ENCODE measurements at regions not wholly inside any gene's neighbourhood (a gene's known extent, or its start where the extent isn't known, plus 50 kb on each side); places are given as distances from the start of the nearest gene placed in this dataset.

- DNase-seq (ENCODE audit: extremely low spot score) = no peak
- H3K27ac ChIP-seq (ENCODE audit: low read depth) = no peak overlapping the region
These were observed 59.9 kb downstream of the HTR1B start for GRCh38 chr6:77403424-77403823.

GRCh38 chr6:77401231-77401630, 62.1 kb downstream of the HTR1B start:
- WGBS = 74% methylated on average over 2 of the region's 2 CpGs
- no peak for DNase-seq (ENCODE audit: extremely low spot score)
- H3K36me3 ChIP-seq (ENCODE audit: insufficient read depth) = no peaks in the 10 kb centered on the region

More at GRCh38 chr6:77403424-77403823, 59.9 kb downstream of the HTR1B start:
- H3K36me3 ChIP-seq (ENCODE audit: insufficient read depth) = no peaks in the 10 kb centered on the region
- H3K4me3 ChIP-seq (ENCODE audit: low read depth, low read length) = no peak overlapping the region
- H3K4me1 ChIP-seq (ENCODE audit: insufficient read depth) = no peaks in the 10 kb centered on the region

GRCh38 chr6:77397561-77397960, 65.7 kb downstream of the HTR1B start:
- no peak for DNase-seq (ENCODE audit: extremely low spot score)
- no peaks in the 10 kb centered on the region for H3K36me3 ChIP-seq (ENCODE audit: insufficient read depth)
- WGBS = 54% methylated on average over 1 of the region's 1 CpG
- no peaks in the 10 kb centered on the region for H3K4me1 ChIP-seq (ENCODE audit: insufficient read depth)
- no peak overlapping the region for H3K4me3 ChIP-seq (ENCODE audit: low read depth, low read length)
- H3K27ac ChIP-seq (ENCODE audit: low read depth) = no peak overlapping the region

More at GRCh38 chr6:77401231-77401630, 62.1 kb downstream of the HTR1B start:
- Histone ChIP-seq H3K27ac (ENCODE audit: low read depth) (no peak overlapping the region), H3K4me1 (ENCODE audit: insufficient read depth) (no peaks in the 10 kb centered on the region), H3K4me3 (ENCODE audit: low read depth, low read length) (no peak overlapping the region)

- Histone ChIP-seq H3K4me3 (ENCODE audit: low read depth, low read length) (no peak overlapping the region), H3K36me3 (ENCODE audit: insufficient read depth) (no peaks in the 10 kb centered on the region), H3K27ac (ENCODE audit: low read depth) (no peak overlapping the region), H3K4me1 (ENCODE audit: insufficient read depth) (no peaks in the 10 kb centered on the region)
- DNase-seq (ENCODE audit: extremely low spot score) = no peak
These were observed 73.9 kb downstream of the HTR1B start for GRCh38 chr6:77389402-77389801.

GRCh38 chr6:77383026-77383425, 80.3 kb downstream of the HTR1B start:
- no peak for DNase-seq (ENCODE audit: extremely low spot score)
- H3K4me3 ChIP-seq (ENCODE audit: low read depth, low read length) = no peak overlapping the region
- 45% methylated on average over 2 of the region's 2 CpGs for WGBS
- no peaks in the 10 kb centered on the region for H3K36me3 ChIP-seq (ENCODE audit: insufficient read depth)
- no peaks in the 10 kb centered on the region for H3K4me1 ChIP-seq (ENCODE audit: insufficient read depth)
- no peak overlapping the region for H3K27ac ChIP-seq (ENCODE audit: low read depth)

- no peak for DNase-seq (ENCODE audit: extremely low spot score)
- 69% methylated on average over 3 of the region's 3 CpGs for WGBS
- no peak overlapping the region for H3K4me3 ChIP-seq (ENCODE audit: low read depth, low read length)
- H3K4me1 ChIP-seq (ENCODE audit: insufficient read depth) = no peaks in the 10 kb centered on the region
- no peak overlapping the region for H3K27ac ChIP-seq (ENCODE audit: low read depth)
- H3K36me3 ChIP-seq (ENCODE audit: insufficient read depth) = no peaks in the 10 kb centered on the region
These were observed 89.3 kb downstream of the HTR1B start for GRCh38 chr6:77373955-77374354.

- no peak for DNase-seq (ENCODE audit: extremely low spot score)
- H3K36me3 ChIP-seq (ENCODE audit: insufficient read depth) = no peaks in the 10 kb centered on the region
- 76% methylated on average over 5 of the region's 5 CpGs for WGBS
- no peak overlapping the region for H3K4me3 ChIP-seq (ENCODE audit: low read depth, low read length)
- no peak overlapping the region for H3K27ac ChIP-seq (ENCODE audit: low read depth)
- H3K4me1 ChIP-seq (ENCODE audit: insufficient read depth) = no peaks in the 10 kb centered on the region
These were observed 91.5 kb downstream of the HTR1B start for GRCh38 chr6:77371748-77372147.

- H3K27ac ChIP-seq (ENCODE audit: low read depth) = no peak overlapping the region
- WGBS = 48% methylated on average over 20 of the region's 20 CpGs
- H3K36me3 ChIP-seq (ENCODE audit: insufficient read depth) = no peaks in the 10 kb centered on the region
- no peak for DNase-seq (ENCODE audit: extremely low spot score)
- H3K4me3 ChIP-seq (ENCODE audit: low read depth, low read length) = peak overlapping the region; percentile 1
- no peaks in the 10 kb centered on the region for H3K4me1 ChIP-seq (ENCODE audit: insufficient read depth)
These were observed 94.5 kb downstream of the HTR1B start for GRCh38 chr6:77368660-77369313.

GRCh38 chr6:77366798-77367197, 96.5 kb downstream of the HTR1B start:
- no peak overlapping the region for H3K27ac ChIP-seq (ENCODE audit: low read depth)
- H3K36me3 ChIP-seq (ENCODE audit: insufficient read depth) = no peaks in the 10 kb centered on the region
- no peak overlapping the region for H3K4me3 ChIP-seq (ENCODE audit: low read depth, low read length)
- 81% methylated on average over 2 of the region's 2 CpGs for WGBS
- DNase-seq (ENCODE audit: extremely low spot score) = no peak
- no peaks in the 10 kb centered on the region for H3K4me1 ChIP-seq (ENCODE audit: insufficient read depth)

- no peaks in the 10 kb centered on the region for H3K36me3 ChIP-seq (ENCODE audit: insufficient read depth)
- H3K27ac ChIP-seq (ENCODE audit: low read depth) = no peak overlapping the region
- WGBS = 92% methylated on average over 1 of the region's 1 CpG
- DNase-seq (ENCODE audit: extremely low spot score) = no peak
- H3K4me3 ChIP-seq (ENCODE audit: low read depth, low read length) = no peak overlapping the region
- H3K4me1 ChIP-seq (ENCODE audit: insufficient read depth) = no peaks in the 10 kb centered on the region
These were observed 99.6 kb downstream of the HTR1B start for GRCh38 chr6:77363702-77364101.

GRCh38 chr6:77362055-77362454, 101.2 kb downstream of the HTR1B start:
- WGBS = 91% methylated on average over 2 of the region's 2 CpGs
- no peak for DNase-seq (ENCODE audit: extremely low spot score)

GRCh38 chr6:77361018-77361417, 102.3 kb downstream of the HTR1B start:
- H3K27ac ChIP-seq (ENCODE audit: low read depth) = no peak overlapping the region
- no peaks in the 10 kb centered on the region for H3K4me1 ChIP-seq (ENCODE audit: insufficient read depth)
- no peak overlapping the region for H3K4me3 ChIP-seq (ENCODE audit: low read depth, low read length)
- WGBS = 95% methylated on average over 1 of the region's 1 CpG
- DNase-seq (ENCODE audit: extremely low spot score) = no peak
- no peaks in the 10 kb centered on the region for H3K36me3 ChIP-seq (ENCODE audit: insufficient read depth)

More at GRCh38 chr6:77362055-77362454, 101.2 kb downstream of the HTR1B start:
- no peak overlapping the region for H3K4me3 ChIP-seq (ENCODE audit: low read depth, low read length)
- H3K4me1 ChIP-seq (ENCODE audit: insufficient read depth) = no peaks in the 10 kb centered on the region
- no peaks in the 10 kb centered on the region for H3K36me3 ChIP-seq (ENCODE audit: insufficient read depth)
- H3K27ac ChIP-seq (ENCODE audit: low read depth) = no peak overlapping the region

- Histone ChIP-seq H3K4me3 (ENCODE audit: low read depth, low read length) (no peak overlapping the region), H3K27ac (ENCODE audit: low read depth) (no peak overlapping the region), H3K4me1 (ENCODE audit: insufficient read depth) (no peaks in the 10 kb centered on the region), H3K36me3 (ENCODE audit: insufficient read depth) (no peaks in the 10 kb centered on the region)
- no peak for DNase-seq (ENCODE audit: extremely low spot score)
These were observed 106.5 kb downstream of the HTR1B start for GRCh38 chr6:77356821-77357220.

- H3K36me3 ChIP-seq (ENCODE audit: insufficient read depth) = no peaks in the 10 kb centered on the region
- no peak overlapping the region for H3K4me3 ChIP-seq (ENCODE audit: low read depth, low read length)
- H3K4me1 ChIP-seq (ENCODE audit: insufficient read depth) = no peaks in the 10 kb centered on the region
- H3K27ac ChIP-seq (ENCODE audit: low read depth) = no peak overlapping the region
- DNase-seq (ENCODE audit: extremely low spot score) = no peak
These were observed 108.7 kb downstream of the HTR1B start for GRCh38 chr6:77354581-77354980.

- H3K4me3 ChIP-seq (ENCODE audit: low read depth, low read length) = no peak overlapping the region
These were observed 110.2 kb downstream of the HTR1B start for GRCh38 chr6:77353129-77353528.

More at GRCh38 chr6:77353129-77353528, 110.2 kb downstream of the HTR1B start:
- H3K4me1 ChIP-seq (ENCODE audit: insufficient read depth) = no peaks in the 10 kb centered on the region
- no peak overlapping the region for H3K27ac ChIP-seq (ENCODE audit: low read depth)
- H3K36me3 ChIP-seq (ENCODE audit: insufficient read depth) = no peaks in the 10 kb centered on the region
- no peak for DNase-seq (ENCODE audit: extremely low spot score)
